WERI-Rb-1 (cell line): ENCODE measurements at regions not wholly inside any gene's neighbourhood (a gene's known extent, or its start where the extent isn't known, plus 50 kb on each side); places are given as distances from the start of the nearest gene placed in this dataset.
"Not testable (repeated sequence)": the region's sequence is repeated elsewhere in the genome, so short reads cannot be mapped to it uniquely, and the experiment has no call there.

Experiments used
- DNase-seq: peaks from one replicate; pipeline ENCODE4 v3.0.0-alpha.2; 2020
- H3K27ac ChIP-seq: fragments of 250-450 bp; sonication (Bioruptor Pico); 2 replicates; pipeline ENCODE4 v1.5.1; 2020; ENCODE audit warnings: mild to moderate bottlenecking, moderate library complexity
- H3K27me3 ChIP-seq: fragments of 250-450 bp; sonication (Bioruptor Pico); 2 replicates; pipeline ENCODE4 v1.5.1; 2021; ENCODE audit warnings: mild to moderate bottlenecking, low read depth, moderate library complexity; ENCODE audit not compliant: insufficient read depth, severe bottlenecking
- H3K36me3 ChIP-seq: fragments of 250-450 bp; sonication (Bioruptor Pico); 2 replicates; pipeline ENCODE4 v1.5.1; 2020; ENCODE audit warnings: mild to moderate bottlenecking, moderate library complexity
- H3K4me3 ChIP-seq: 2 replicates; pipeline ENCODE4 v1.5.1; 2011; ENCODE audit warnings: low read depth, mild to moderate bottlenecking, control low read depth, low read length
- H3K9me3 ChIP-seq: fragments of 250-450 bp; sonication (Bioruptor Pico); 2 replicates; pipeline ENCODE4 v1.5.1; 2021; ENCODE audit warnings: mild to moderate bottlenecking, moderate library complexity; ENCODE audit not compliant: severe bottlenecking
- CTCF ChIP-seq: IDR thresholded peaks from 2 replicates; pipeline ENCODE4 v1.5.1; 2011; ENCODE audit warnings: low read depth, mild to moderate bottlenecking, control low read depth, inconsistent platforms, low read length

- Histone ChIP-seq H3K27ac (no peak overlapping the region), H3K27me3 (no peaks in the 10 kb centered on the region)
Observed at GRCh38 chr22:19605508-19606331, 81.5 kb upstream of the CLDN5 start.

GRCh38 chr22:19606332-19607191, 82.4 kb upstream of the CLDN5 start:
- no peak overlapping the region for H3K4me3 ChIP-seq
- TF ChIP-seq CTCF, result no peak

More at GRCh38 chr22:19605508-19606331, 81.5 kb upstream of the CLDN5 start:
- no peak for TF ChIP-seq CTCF
- no peak for DNase-seq
- Histone ChIP-seq H3K4me3 (no peak overlapping the region), H3K36me3 (no peaks in the 10 kb centered on the region), H3K9me3 (no peaks in the 10 kb centered on the region)

GRCh38 chr22:19607192-19608002, 83.2 kb upstream of the CLDN5 start:
- no peak overlapping the region for H3K27ac ChIP-seq
- H3K36me3 ChIP-seq, result no peaks in the 10 kb centered on the region
- no peak for DNase-seq
- no peak overlapping the region for H3K4me3 ChIP-seq
- H3K9me3 ChIP-seq, result no peaks in the 10 kb centered on the region
- no peak for TF ChIP-seq CTCF
- H3K27me3 ChIP-seq, result no peaks in the 10 kb centered on the region

More at GRCh38 chr22:19606332-19607191, 82.4 kb upstream of the CLDN5 start:
- Histone ChIP-seq H3K36me3 (no peaks in the 10 kb centered on the region), H3K27ac (no peak overlapping the region), H3K27me3 (no peaks in the 10 kb centered on the region), H3K9me3 (no peaks in the 10 kb centered on the region)
- DNase-seq, result no peak

- TF ChIP-seq CTCF, result no peak
- no peak overlapping the region for H3K4me3 ChIP-seq
- no peaks in the 10 kb centered on the region for H3K36me3 ChIP-seq
- no peak for DNase-seq
- H3K9me3 ChIP-seq, result no peaks in the 10 kb centered on the region
- H3K27me3 ChIP-seq, result no peaks in the 10 kb centered on the region
- H3K27ac ChIP-seq, result no peak overlapping the region
Observed at GRCh38 chr22:19608003-19608690, 83.9 kb upstream of the CLDN5 start.

GRCh38 chr22:19609753-19610152, 85.5 kb upstream of the CLDN5 start:
- not testable (repeated sequence) for H3K9me3 ChIP-seq, H3K27ac ChIP-seq, H3K4me3 ChIP-seq, H3K36me3 ChIP-seq, DNase-seq, H3K27me3 ChIP-seq
